Caki2 (cell line): ENCODE measurements at regions not wholly inside any gene's neighbourhood (a gene's known extent, or its start where the extent isn't known, plus 50 kb on each side); places are given as distances from the start of the nearest gene placed in this dataset.
"Not testable (repeated sequence)": the region's sequence is repeated elsewhere in the genome, so short reads cannot be mapped to it uniquely, and the experiment has no call there.

Source experiments
- DNase-seq: peaks from one replicate; pipeline ENCODE4 v3.0.0-alpha.2; 2015; ENCODE audit warnings: low read depth
- in situ Hi-C: cut with HindIII; loops from 2 replicates; pipeline ENCODE4 v1.10.0; 2016; ENCODE audit warnings: low sequenced_read_pairs, low pct_unique_long_range_greater_than_20kb, mixed read lengths

- in situ Hi-C loops: no loop called here
- DNase-seq: no peak
These were observed 195.8 kb upstream of the FUT9 start for GRCh38 chr6:95819939-95820338.

GRCh38 chr6:95830859-95831557 is 184.8 kb upstream of the FUT9 start:
- no peak for DNase-seq
- in situ Hi-C loops: no loop called here

GRCh38 chr6:95837890-95838289 is 177.9 kb upstream of the FUT9 start:
- DNase-seq: no peak
- in situ Hi-C loops: no loop called here

- in situ Hi-C loops: no loop called here
- DNase-seq: no peak
These were observed 174.2 kb upstream of the FUT9 start for GRCh38 chr6:95841560-95841959.

- no peak for DNase-seq
- in situ Hi-C loops: no loop called here
These were observed 169.1 kb upstream of the FUT9 start for GRCh38 chr6:95846652-95847051.

- DNase-seq: no peak
- in situ Hi-C loops: no loop called here
These were observed 168.7 kb upstream of the FUT9 start for GRCh38 chr6:95847061-95847460.

- in situ Hi-C loops: no loop called here
These were observed 167.1 kb upstream of the FUT9 start for GRCh38 chr6:95848717-95849116.

GRCh38 chr6:95856876-95857364 is 158.9 kb upstream of the FUT9 start:
- DNase-seq: no peak
- in situ Hi-C loops: no loop called here

More at GRCh38 chr6:95848717-95849116, 167.1 kb upstream of the FUT9 start:
- no peak for DNase-seq

- DNase-seq: no peak
- in situ Hi-C loops: no loop called here
These were observed 149.9 kb upstream of the FUT9 start for GRCh38 chr6:95865857-95866256.

- no peak for DNase-seq
- in situ Hi-C loops: no loop called here
These were observed 149.0 kb upstream of the FUT9 start for GRCh38 chr6:95866732-95867131.

GRCh38 chr6:95867205-95867604 is 148.6 kb upstream of the FUT9 start:
- in situ Hi-C loops: no loop called here
- DNase-seq: no peak

GRCh38 chr6:95877480-95877879 is 138.3 kb upstream of the FUT9 start:
- in situ Hi-C loops: no loop called here
- DNase-seq: no peak

- in situ Hi-C loops: no loop called here
- DNase-seq: no peak
These were observed 135.9 kb upstream of the FUT9 start for GRCh38 chr6:95879856-95880255.

- in situ Hi-C loops: no loop called here
- no peak for DNase-seq
These were observed 133.4 kb upstream of the FUT9 start for GRCh38 chr6:95882371-95882770.

- DNase-seq, in situ Hi-C loops: not testable (repeated sequence)
These were observed 127.1 kb upstream of the FUT9 start for GRCh38 chr6:95888711-95889110.

- DNase-seq: no peak
- in situ Hi-C loops: no loop called here
These were observed 110.6 kb upstream of the FUT9 start for GRCh38 chr6:95905132-95905531.

- in situ Hi-C loops: no loop called here
- DNase-seq: no peak
These were observed 98.7 kb upstream of the FUT9 start for GRCh38 chr6:95917034-95917433.

GRCh38 chr6:95923518-95923917 is 92.3 kb upstream of the FUT9 start:
- no peak for DNase-seq
- in situ Hi-C loops: no loop called here

GRCh38 chr6:95935736-95936135 is 80.0 kb upstream of the FUT9 start:
- DNase-seq: no peak
- in situ Hi-C loops: no loop called here

- DNase-seq: no peak
- in situ Hi-C loops: no loop called here
These were observed 68.9 kb upstream of the FUT9 start for GRCh38 chr6:95946906-95947305.
